HCEC 1CT (cell line): ENCODE measurements at regions not wholly inside any gene's neighbourhood (a gene's known extent, or its start where the extent isn't known, plus 50 kb on each side); places are given as distances from the start of the nearest gene placed in this dataset.
"Not testable (repeated sequence)": the region's sequence is repeated elsewhere in the genome, so short reads cannot be mapped to it uniquely, and the experiment has no call there.

Source experiments
- DNase-seq: peaks from one replicate; pipeline ENCODE4 v3.0.0-alpha.2; 2017

- DNase-seq: not testable (repeated sequence)
These were observed 73.5 kb downstream of the NPIPA8 start for GRCh38 chr16:18263046-18263445.

- DNase-seq: not testable (repeated sequence)
These were observed 74.7 kb downstream of the NPIPA8 start for GRCh38 chr16:18261848-18262247.

DNA sequence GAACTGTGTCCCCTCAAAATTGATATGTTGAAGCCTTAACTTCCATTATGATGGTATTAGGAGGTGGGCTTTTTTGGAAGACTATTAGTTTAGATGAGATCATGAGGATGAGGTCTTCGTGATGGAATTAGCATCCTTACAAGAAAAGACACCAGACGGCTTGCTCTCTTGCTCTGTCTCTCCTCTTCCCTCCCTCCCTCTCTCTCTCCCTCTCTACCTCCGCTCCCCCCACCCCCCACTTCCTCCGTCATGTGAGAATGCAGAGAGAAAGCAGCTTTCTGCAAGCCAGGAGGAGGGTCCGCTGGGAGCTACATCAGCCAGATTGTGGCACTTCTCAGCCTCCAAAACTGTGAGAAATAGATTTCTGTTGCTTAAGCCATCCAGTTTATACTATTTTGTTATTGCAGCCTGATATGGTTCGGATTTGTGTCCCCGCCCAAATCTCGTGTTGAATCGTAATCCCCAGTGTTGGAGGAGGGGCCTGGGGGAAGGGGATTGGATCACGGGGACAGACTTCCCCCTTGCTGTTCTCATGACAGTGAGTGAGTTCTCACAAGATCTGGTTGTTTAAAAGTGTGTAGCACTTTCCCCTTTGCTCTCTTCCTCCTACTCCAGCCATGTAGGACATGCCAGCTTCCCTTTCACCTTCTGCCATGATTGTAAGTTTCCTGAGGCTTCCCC lies 76.9 kb downstream of the NPIPA8 start:
- DNase-seq: not testable (repeated sequence)

- DNase-seq: not testable (repeated sequence)
These were observed 83.6 kb downstream of the NPIPA8 start for GRCh38 chr16:18252943-18253342.

- DNase-seq: not testable (repeated sequence)
These were observed 106.0 kb downstream of the NPIPA8 start for GRCh38 chr16:18230505-18230904.

- DNase-seq: not testable (repeated sequence)
These were observed 114.2 kb downstream of the NPIPA8 start for GRCh38 chr16:18222054-18223009.

DNA sequence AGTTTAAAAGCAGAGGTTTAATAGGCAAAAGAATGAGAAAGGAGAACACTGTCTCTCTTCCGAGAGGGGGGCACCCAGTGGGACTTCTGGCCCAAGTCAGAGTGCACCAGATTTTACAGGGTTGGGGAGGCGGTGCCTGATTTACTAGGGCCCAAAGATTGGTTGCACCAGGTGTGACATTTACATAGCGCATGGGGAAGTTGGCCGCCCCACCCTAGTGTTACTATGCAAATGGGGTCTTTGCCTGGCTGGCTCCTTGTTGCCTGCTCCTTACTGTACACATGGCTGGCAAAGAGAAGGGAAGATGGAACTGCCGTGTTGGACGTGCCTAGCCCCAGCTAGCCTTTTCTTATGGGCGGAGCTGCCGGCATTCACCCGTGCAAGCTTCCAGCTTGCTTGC lies 118.8 kb downstream of the NPIPA8 start:
- DNase-seq: not testable (repeated sequence)

- not testable (repeated sequence) for DNase-seq
These were observed 119.7 kb downstream of the NPIPA8 start for GRCh38 chr16:18216814-18217213.

DNA sequence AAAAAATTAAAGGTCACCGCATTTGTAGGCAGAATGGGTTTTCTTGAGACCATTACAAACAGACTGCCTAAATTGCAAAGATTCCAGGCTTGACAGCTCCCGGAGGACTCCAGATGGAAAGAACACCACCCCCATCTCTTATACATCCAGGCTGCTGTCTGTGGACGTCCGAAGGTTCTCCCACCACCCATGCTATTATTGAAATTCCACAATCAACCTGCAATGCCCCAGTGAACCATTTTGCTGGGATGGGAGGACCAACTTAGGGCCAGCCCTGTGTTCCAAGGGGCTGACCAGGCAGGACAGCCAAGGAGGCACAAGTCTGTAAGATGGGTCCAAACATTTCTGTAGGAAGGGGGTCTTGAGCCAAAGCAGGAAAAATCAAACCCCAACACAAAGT lies 122.7 kb downstream of the NPIPA8 start:
- DNase-seq: not testable (repeated sequence)

GRCh38 chr16:18211505-18211904 lies 125.0 kb downstream of the NPIPA8 start:
- not testable (repeated sequence) for DNase-seq

GRCh38 chr16:18204786-18205185 lies 131.8 kb downstream of the NPIPA8 start:
- DNase-seq: not testable (repeated sequence)

DNA sequence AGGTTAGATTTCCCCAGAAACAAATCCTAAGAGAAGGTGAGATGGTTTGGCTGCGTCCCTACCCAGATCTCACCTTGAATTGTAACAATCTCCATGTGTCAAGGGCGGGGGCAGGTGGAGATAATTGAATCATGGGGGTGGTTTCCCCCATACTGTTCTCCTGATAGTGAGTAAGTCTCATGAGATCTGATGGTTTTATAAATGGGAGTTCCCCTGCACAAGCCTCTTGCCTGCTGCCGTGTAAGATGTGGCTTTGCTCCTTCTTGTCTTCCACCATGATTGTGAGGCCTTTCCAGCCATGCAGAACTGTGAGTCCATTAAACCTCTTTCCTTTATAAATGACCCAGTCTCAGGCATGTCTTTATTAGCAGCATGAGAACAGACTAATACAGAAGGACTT lies 132.2 kb downstream of the NPIPA8 start:
- not testable (repeated sequence) for DNase-seq

DNA sequence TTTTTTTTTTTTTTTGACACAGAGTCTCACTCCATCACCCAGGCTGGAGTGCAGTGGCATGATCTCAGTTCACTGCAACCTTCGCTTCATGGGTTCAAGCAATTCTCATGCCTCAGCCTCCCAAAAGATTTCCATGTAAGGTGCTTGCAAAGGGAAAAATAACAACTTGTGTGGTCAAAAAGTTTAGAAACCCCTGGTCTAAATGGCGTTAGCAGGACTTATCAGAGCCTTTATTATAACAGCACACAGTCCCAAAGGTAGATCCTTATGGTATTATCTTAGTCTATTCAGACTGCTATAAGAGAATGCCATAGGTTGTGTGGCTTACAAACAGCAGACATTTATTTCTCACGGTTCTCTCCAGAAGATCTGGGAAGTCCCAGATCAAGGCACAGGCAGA lies 135.0 kb downstream of the NPIPA8 start:
- DNase-seq: not testable (repeated sequence)

GRCh38 chr16:18192389-18192788 lies 144.1 kb downstream of the NPIPA8 start:
- DNase-seq: not testable (repeated sequence)

DNA sequence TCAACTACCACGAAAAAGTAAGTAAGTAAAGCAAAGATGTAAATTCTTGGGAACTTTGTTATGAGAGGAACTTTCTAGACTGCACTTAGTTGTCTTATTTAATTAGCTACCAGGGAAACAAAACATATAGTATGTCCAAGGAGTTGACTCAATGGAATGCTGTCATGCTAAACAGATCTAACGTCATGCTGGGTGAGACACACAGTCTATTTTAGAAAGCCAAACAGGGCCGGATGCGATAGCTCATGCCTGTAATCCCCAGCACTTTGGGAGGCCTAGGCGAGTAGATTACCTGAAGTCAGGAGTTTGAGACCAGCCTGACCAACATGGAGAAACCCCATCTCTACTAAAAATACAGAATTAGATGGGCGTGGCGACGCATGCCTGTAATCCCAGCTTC lies 146.4 kb downstream of the NPIPA8 start:
- not testable (repeated sequence) for DNase-seq

- DNase-seq: not testable (repeated sequence)
These were observed 151.8 kb downstream of the NPIPA8 start for GRCh38 chr16:18184755-18185154.

DNA sequence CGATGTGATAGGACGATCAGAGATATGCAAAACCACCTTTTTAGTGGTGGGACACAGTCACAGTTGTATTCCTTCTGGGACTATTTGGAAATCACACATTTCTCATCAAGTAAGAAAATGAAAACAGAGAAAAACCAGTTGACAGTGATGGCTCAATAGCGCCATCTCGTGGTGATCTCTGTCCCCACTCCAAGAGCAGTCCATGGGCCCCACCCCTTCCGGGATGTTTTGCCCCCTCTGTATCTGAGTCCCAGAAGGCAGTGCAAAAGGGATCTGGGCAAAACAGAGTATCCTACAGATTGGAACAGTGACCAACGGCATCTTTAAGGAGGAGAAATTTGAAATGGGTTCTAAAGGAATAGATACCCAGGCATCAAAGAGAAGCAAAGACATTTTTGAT lies 155.5 kb downstream of the NPIPA8 start:
- DNase-seq: not testable (repeated sequence)

DNA sequence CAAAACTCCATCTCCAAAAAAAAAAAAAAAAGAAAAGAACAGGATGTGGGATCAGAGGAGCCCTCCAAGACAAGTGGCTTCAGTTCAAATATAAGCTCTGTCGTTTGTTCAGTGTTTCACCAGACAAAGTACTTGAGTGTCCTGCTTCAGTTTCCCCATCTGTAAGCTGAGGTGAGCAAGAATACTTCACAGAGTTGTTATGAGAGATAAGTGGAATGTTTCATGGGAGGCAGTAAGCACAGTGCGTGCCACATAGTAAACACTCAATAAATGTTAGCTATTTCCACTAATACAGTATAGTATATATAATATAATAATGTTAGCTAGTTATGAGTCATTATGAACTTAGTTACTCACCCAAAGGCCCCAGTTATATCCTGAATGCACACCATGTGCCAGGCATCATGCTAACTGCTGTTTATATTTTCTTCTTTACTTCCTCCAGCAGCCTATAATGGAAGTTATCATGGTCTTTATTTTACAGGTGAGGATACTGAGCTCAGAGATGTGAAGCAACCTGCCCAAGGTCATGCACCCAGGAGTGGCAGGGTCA lies 162.5 kb downstream of the NPIPA8 start:
- not testable (repeated sequence) for DNase-seq

DNA sequence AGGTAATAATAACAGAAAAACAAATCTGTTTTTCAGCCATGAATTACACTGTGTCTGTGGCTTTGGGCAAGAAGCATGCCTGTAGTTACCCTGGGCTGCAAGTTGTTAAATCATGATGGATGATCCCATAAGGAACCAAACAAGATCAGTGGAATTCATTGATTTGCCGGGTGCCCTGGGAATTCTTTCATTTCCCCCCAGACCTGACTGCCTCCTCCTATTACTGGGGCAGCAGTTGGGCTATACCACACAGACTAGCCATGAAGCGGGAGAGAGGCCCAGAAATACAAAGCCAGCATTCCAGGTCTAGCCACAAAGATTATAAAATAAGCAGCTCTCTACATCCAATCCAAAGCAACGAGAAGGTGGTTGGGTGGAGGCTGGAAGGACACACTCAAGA lies 174.2 kb downstream of the NPIPA8 start:
- DNase-seq: not testable (repeated sequence)

DNA sequence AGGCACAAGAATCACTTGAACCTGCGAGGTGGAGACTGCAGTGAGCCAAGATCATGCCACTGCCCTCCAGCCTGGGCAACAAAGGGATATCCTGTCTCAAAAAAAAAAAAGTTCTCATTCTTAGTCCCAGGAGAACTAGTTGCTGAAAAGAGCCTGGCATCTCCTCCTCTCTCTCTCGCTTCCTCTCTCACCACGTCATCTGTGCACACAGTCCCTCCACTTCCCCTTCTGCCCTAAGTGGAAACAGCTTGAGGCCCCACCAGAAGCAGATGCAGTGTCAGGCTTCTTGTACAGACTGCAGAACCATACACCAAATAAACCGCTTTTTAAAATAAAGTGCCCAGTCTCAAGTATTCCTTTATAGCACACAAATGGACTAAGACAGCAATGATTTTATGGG lies 175.3 kb downstream of the NPIPA8 start:
- not testable (repeated sequence) for DNase-seq

GRCh38 chr16:18159185-18159584 lies 177.4 kb downstream of the NPIPA8 start:
- not testable (repeated sequence) for DNase-seq

GRCh38 chr16:18157854-18158253 lies 178.7 kb downstream of the NPIPA8 start:
- not testable (repeated sequence) for DNase-seq

DNA sequence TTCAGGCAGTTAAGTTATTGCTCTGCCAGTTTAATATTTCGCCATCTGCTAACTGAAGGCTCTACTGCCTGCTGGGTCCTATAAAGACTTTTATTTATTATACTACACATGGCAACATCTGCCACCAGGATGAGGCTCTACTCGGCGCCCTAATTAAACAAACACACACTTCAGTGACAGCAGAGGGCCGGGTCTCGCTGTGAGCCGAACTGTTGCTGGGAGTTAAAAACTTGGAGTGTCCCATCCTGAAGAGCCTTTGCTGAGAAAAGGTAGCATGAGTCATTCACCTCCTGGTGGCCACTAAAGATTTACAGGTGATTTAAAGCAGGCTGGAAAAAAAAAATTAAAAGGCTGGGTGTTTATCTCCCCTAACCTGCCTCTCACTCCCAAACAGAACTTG lies 183.7 kb downstream of the NPIPA8 start:
- not testable (repeated sequence) for DNase-seq
